NCI-H2227 (cell line): ENCODE measurements at regions not wholly inside any gene's neighbourhood (a gene's known extent, or its start where the extent isn't known, plus 50 kb on each side); places are given as distances from the start of the nearest gene placed in this dataset.
"Not testable (repeated sequence)": the region's sequence is repeated elsewhere in the genome, so short reads cannot be mapped to it uniquely, and the experiment has no call there.

Source experiments
- DNase-seq: peaks from one replicate; lab custom pipeline; 2025; ENCODE audit not compliant: unreplicated experiment; lab: John Stamatoyannopoulos, UW

- no peak for DNase-seq
These were observed 270.6 kb downstream of the FBXO8 start for GRCh38 chr4:174012886-174013259.

- no peak for DNase-seq
These were observed 271.2 kb downstream of the FBXO8 start for GRCh38 chr4:174012135-174012885.

GRCh38 chr4:174010547-174010946 lies 272.9 kb downstream of the FBXO8 start:
- no peak for DNase-seq

GRCh38 chr4:174009686-174010451 lies 273.6 kb downstream of the FBXO8 start:
- no peak for DNase-seq

GRCh38 chr4:174005422-174005821 lies 278.0 kb downstream of the FBXO8 start:
- no peak for DNase-seq

GRCh38 chr4:173998471-173999144 lies 284.9 kb downstream of the FBXO8 start:
- no peak for DNase-seq

GRCh38 chr4:173995779-173996178 lies 287.7 kb downstream of the FBXO8 start:
- not testable (repeated sequence) for DNase-seq

- DNase-seq = no peak
These were observed 291.7 kb downstream of the FBXO8 start for GRCh38 chr4:173991814-173992213.

- DNase-seq = no peak
These were observed 292.2 kb downstream of the FBXO8 start for GRCh38 chr4:173991316-173991715.

GRCh38 chr4:173990869-173991210 lies 292.6 kb downstream of the FBXO8 start:
- DNase-seq = peak; percentile 3

- DNase-seq = peak; percentile 3
These were observed 293.2 kb downstream of the FBXO8 start for GRCh38 chr4:173990126-173990868.

- DNase-seq = not testable (repeated sequence)
These were observed 319.9 kb downstream of the FBXO8 start for GRCh38 chr4:173963523-173963922.

GRCh38 chr4:173960398-173960797 lies 323.1 kb downstream of the FBXO8 start:
- no peak for DNase-seq

GRCh38 chr4:173958445-173958844 lies 325.0 kb downstream of the FBXO8 start:
- no peak for DNase-seq

- no peak for DNase-seq
These were observed 339.9 kb downstream of the FBXO8 start for GRCh38 chr4:173943547-173943946.

GRCh38 chr4:173940146-173940545 lies 343.3 kb downstream of the FBXO8 start:
- no peak for DNase-seq

- no peak for DNase-seq
These were observed 345.7 kb downstream of the FBXO8 start for GRCh38 chr4:173937631-173938270.

- DNase-seq = no peak
These were observed 346.6 kb downstream of the FBXO8 start for GRCh38 chr4:173936861-173937260.

GRCh38 chr4:173935622-173936405 lies 347.7 kb downstream of the FBXO8 start:
- no peak for DNase-seq
